DMS53 (cell line): ENCODE measurements at regions not wholly inside any gene's neighbourhood (a gene's known extent, or its start where the extent isn't known, plus 50 kb on each side); places are given as distances from the start of the nearest gene placed in this dataset.

Experiments
- DNase-seq: peaks from one replicate; lab custom pipeline; 2025; lab: John Stamatoyannopoulos, UW

GRCh38 chr4:7141151-7141834 lies 51.0 kb upstream of the SORCS2 start:
- DNase-seq = no peak

- no peak for DNase-seq
These were observed 51.7 kb upstream of the SORCS2 start for GRCh38 chr4:7140692-7141069.

GRCh38 chr4:7140062-7140691 lies 52.2 kb upstream of the SORCS2 start:
- no peak for DNase-seq

GRCh38 chr4:7139167-7139982 lies 53.0 kb upstream of the SORCS2 start:
- no peak for DNase-seq

GRCh38 chr4:7138223-7139166 lies 53.8 kb upstream of the SORCS2 start:
- DNase-seq = no peak

GRCh38 chr4:7137326-7138200 lies 54.8 kb upstream of the SORCS2 start:
- no peak for DNase-seq

- DNase-seq = no peak
These were observed 56.0 kb upstream of the SORCS2 start for GRCh38 chr4:7136351-7136750.

- no peak for DNase-seq
These were observed 57.0 kb upstream of the SORCS2 start for GRCh38 chr4:7135389-7135746.

- DNase-seq = no peak
These were observed 57.5 kb upstream of the SORCS2 start for GRCh38 chr4:7134737-7135388.

GRCh38 chr4:7133818-7134650 lies 58.3 kb upstream of the SORCS2 start:
- peak; percentile 26 for DNase-seq

GRCh38 chr4:7132730-7133582 lies 59.4 kb upstream of the SORCS2 start:
- DNase-seq = no peak

- peak; percentile 24 for DNase-seq
These were observed 60.1 kb upstream of the SORCS2 start for GRCh38 chr4:7132249-7132648.

GRCh38 chr4:7131498-7132031 lies 60.8 kb upstream of the SORCS2 start:
- DNase-seq = no peak

- DNase-seq = no peak
These were observed 61.6 kb upstream of the SORCS2 start for GRCh38 chr4:7130621-7131211.

- DNase-seq = no peak
These were observed 62.2 kb upstream of the GRPEL1 start for GRCh38 chr4:7129871-7130620.

- DNase-seq = no peak
These were observed 60.8 kb upstream of the GRPEL1 start for GRCh38 chr4:7128644-7129043.

- no peak for DNase-seq
These were observed 60.4 kb upstream of the GRPEL1 start for GRCh38 chr4:7128234-7128633.
